OCI-LY1 (cell line): ENCODE measurements at regions not wholly inside any gene's neighbourhood (a gene's known extent, or its start where the extent isn't known, plus 50 kb on each side); places are given as distances from the start of the nearest gene placed in this dataset.
"Not testable (repeated sequence)": the region's sequence is repeated elsewhere in the genome, so short reads cannot be mapped to it uniquely, and the experiment has no call there.

Source experiments
- H2AFZ ChIP-seq: fragments of 200-600 bp; sonication (generic), shearing (Covaris generic); 2 replicates; pipeline ENCODE4 v1.6.0; 2014; ENCODE audit warnings: antibody characterized with exemption, mild to moderate bottlenecking, low read length
- H3F3A ChIP-seq: fragments of 200-600 bp; sonication (generic), shearing (Covaris generic); 2 replicates; pipeline ENCODE4 v1.6.0; 2014; ENCODE audit warnings: mild to moderate bottlenecking, antibody characterized with exemption, low read length, moderate library complexity; ENCODE audit not compliant: insufficient read depth
- H3K27ac ChIP-seq: fragments of 200-600 bp; sonication (generic); 2 replicates; pipeline ENCODE4 v1.5.1; 2014; ENCODE audit warnings: low read length, mixed run types, mild to moderate bottlenecking, low read depth; ENCODE audit not compliant: poor library complexity, severe bottlenecking
- H3K27me3 ChIP-seq: fragments of 200-600 bp; sonication (generic); 2 replicates; pipeline ENCODE4 v1.6.0; 2014; ENCODE audit warnings: antibody characterized with exemption, mild to moderate bottlenecking, low read length, moderate library complexity; ENCODE audit not compliant: insufficient read depth
- H3K36me3 ChIP-seq: fragments of 200-600 bp; sonication (generic); 2 replicates; pipeline ENCODE4 v1.6.1; 2014; ENCODE audit warnings: mild to moderate bottlenecking, antibody characterized with exemption, low read length, moderate library complexity, mixed read lengths; ENCODE audit not compliant: insufficient read depth
- H3K4me1 ChIP-seq: fragments of 200-600 bp; sonication (generic); 2 replicates; pipeline ENCODE4 v1.5.1; 2014; ENCODE audit warnings: mild to moderate bottlenecking, low read length, moderate library complexity; ENCODE audit not compliant: insufficient read depth, severe bottlenecking
- H3K4me2 ChIP-seq: fragments of 200-600 bp; sonication (generic), shearing (Covaris generic); 2 replicates; pipeline ENCODE4 v1.6.1; 2014; ENCODE audit warnings: low read length
- H3K4me3 ChIP-seq: fragments of 200-600 bp; sonication (generic); 2 replicates; pipeline ENCODE4 v1.5.1; 2014; ENCODE audit warnings: low read length, low read depth, mild to moderate bottlenecking, mixed read lengths; ENCODE audit not compliant: poor library complexity, severe bottlenecking
- H3K79me2 ChIP-seq: fragments of 200-600 bp; shearing (Covaris generic); 2 replicates; pipeline ENCODE4 v1.6.1; 2016; ENCODE audit warnings: mixed run types, low read length, mixed read lengths; ENCODE audit not compliant: insufficient read depth
- H3K9ac ChIP-seq: fragments of 200-600 bp; sonication (generic), shearing (Covaris generic); 2 replicates; pipeline ENCODE4 v1.6.1; 2014; ENCODE audit warnings: mild to moderate bottlenecking, low read length, mixed read lengths
- H3K9me2 ChIP-seq: fragments of 200-600 bp; sonication (generic), shearing (Covaris generic); 2 replicates; pipeline ENCODE4 v1.6.1; 2014; ENCODE audit warnings: low read depth, mild to moderate bottlenecking, low read length, mixed read lengths
- H3K9me3 ChIP-seq: fragments of 200-600 bp; shearing (Covaris generic); 2 replicates; pipeline ENCODE4 v1.6.1; 2014; ENCODE audit warnings: low read length, mixed read lengths
- H4K20me1 ChIP-seq: fragments of 200-600 bp; sonication (generic), shearing (Covaris generic); 2 replicates; pipeline ENCODE4 v1.6.0; 2016; ENCODE audit warnings: mild to moderate bottlenecking, low read length; ENCODE audit not compliant: insufficient read depth
- CTCF ChIP-seq: fragments of 200-600 bp; sonication (generic), shearing (Covaris generic); IDR thresholded peaks from 2 replicates; pipeline ENCODE4 v1.5.1; 2017; ENCODE audit warnings: mild to moderate bottlenecking, antibody characterized with exemption, low read length, moderate library complexity, mixed read lengths
- EZH2 ChIP-seq: fragments of 200-600 bp; sonication (generic), shearing (Covaris generic); IDR thresholded peaks from 2 replicates; pipeline ENCODE4 v1.8.0; 2017; ENCODE audit warnings: borderline replicate concordance, mixed run types, mild to moderate bottlenecking, antibody characterized with exemption, low read length, moderate library complexity, mixed read lengths

GRCh38 chr16:49961089-49961488 lies 63.9 kb upstream of the CNEP1R1 start:
- H3K4me2 ChIP-seq, result no peak overlapping the region
- H3K79me2 ChIP-seq, result no peaks in the 10 kb centered on the region
- H3K27me3 ChIP-seq, result no peaks in the 10 kb centered on the region
- no peak overlapping the region for H2AFZ ChIP-seq
- H3K9ac ChIP-seq, result no peak overlapping the region
- no peaks in the 10 kb centered on the region for H3K4me1 ChIP-seq
- H3K9me3 ChIP-seq, result no peaks in the 10 kb centered on the region
- no peaks in the 10 kb centered on the region for H3K9me2 ChIP-seq
- no peaks in the 10 kb centered on the region for H3K36me3 ChIP-seq
- no peaks in the 10 kb centered on the region for H4K20me1 ChIP-seq
- no peaks in the 10 kb centered on the region for H3F3A ChIP-seq
- H3K27ac ChIP-seq, result no peak overlapping the region
- TF ChIP-seq CTCF (no peak), EZH2 (no peak)
- H3K4me3 ChIP-seq, result no peak overlapping the region

GRCh38 chr16:49962566-49962965 lies 62.5 kb upstream of the CNEP1R1 start:
- not testable (repeated sequence) for H3K36me3 ChIP-seq, H4K20me1 ChIP-seq

GRCh38 chr16:49964316-49964715 lies 60.7 kb upstream of the CNEP1R1 start:
- Histone ChIP-seq H3K9ac (no peak overlapping the region), H3K4me2 (no peak overlapping the region), H3K4me1 (no peaks in the 10 kb centered on the region), H3K4me3 (no peak overlapping the region), H3K9me3 (no peaks in the 10 kb centered on the region), H3K27me3 (no peaks in the 10 kb centered on the region; the same call in 1 of the 2 replicates), H3K79me2 (no peaks in the 10 kb centered on the region), H3K9me2 (no peaks in the 10 kb centered on the region), H3K27ac (no peak overlapping the region), H4K20me1 (no peaks in the 10 kb centered on the region), H2AFZ (no peak overlapping the region), H3K36me3 (no peaks in the 10 kb centered on the region), H3F3A (no peaks in the 10 kb centered on the region)
- TF ChIP-seq EZH2 (no peak), CTCF (no peak)

More at GRCh38 chr16:49962566-49962965, 62.5 kb upstream of the CNEP1R1 start:
- H3K27ac ChIP-seq, H3K9me2 ChIP-seq, H2AFZ ChIP-seq, H3K9me3 ChIP-seq, H3K9ac ChIP-seq, H3K27me3 ChIP-seq, H3K4me2 ChIP-seq, H3F3A ChIP-seq, H3K4me3 ChIP-seq, H3K79me2 ChIP-seq, H3K4me1 ChIP-seq: not testable (repeated sequence)

GRCh38 chr16:49964973-49965372 lies 60.1 kb upstream of the CNEP1R1 start:
- no peak for TF ChIP-seq EZH2
- TF ChIP-seq CTCF, result no peak
- no peak overlapping the region for H3K4me2 ChIP-seq
- no peaks in the 10 kb centered on the region for H3K36me3 ChIP-seq
- no peaks in the 10 kb centered on the region; the same call in 1 of the 2 replicates for H3K27me3 ChIP-seq
- H3K27ac ChIP-seq, result no peak overlapping the region
- no peak overlapping the region for H3K4me3 ChIP-seq
- no peaks in the 10 kb centered on the region for H3K4me1 ChIP-seq
- H3K79me2 ChIP-seq, result no peaks in the 10 kb centered on the region
- no peaks in the 10 kb centered on the region for H3K9me2 ChIP-seq
- no peak overlapping the region for H3K9ac ChIP-seq
- H4K20me1 ChIP-seq, result no peaks in the 10 kb centered on the region
- no peaks in the 10 kb centered on the region for H3K9me3 ChIP-seq
- no peak overlapping the region for H2AFZ ChIP-seq
- H3F3A ChIP-seq, result no peaks in the 10 kb centered on the region
